A549 (cell line): ENCODE measurements at regions not wholly inside any gene's neighbourhood (a gene's known extent, or its start where the extent isn't known, plus 50 kb on each side); places are given as distances from the start of the nearest gene placed in this dataset.

Experiments
- CEBPB ChIP-seq, 2 experiments: fragments of >200 bp in 1 of 2; sonication (Bioruptor Twin) in 1 of 2; formaldehyde crosslinking in 1 of 2; IDR thresholded peaks; 2 replicates each; pipeline ENCODE4 v1.6.1; 2012 to 2016
- EHMT2 ChIP-seq: fragments of 200-600 bp; sonication (generic); IDR thresholded peaks from 2 replicates; pipeline ENCODE4 v1.6.1; 2016; ENCODE audit warnings: antibody characterized with exemption, low read depth, mild to moderate bottlenecking, moderate library complexity
- EP300 ChIP-seq, 2 experiments: fragments of >200 bp; sonication (Bioruptor Twin); formaldehyde crosslinking; IDR thresholded peaks; 2 replicates in 1 of 2; 3 replicates in 1 of 2; pipeline ENCODE4 v1.6.1; 2016 to 2017
- POLR2AphosphoS2 ChIP-seq: conservative IDR thresholded peaks from 2 replicates; pipeline ENCODE4 v1.6.1; 2012; ENCODE audit warnings: low read length, improper control_type of control experiment, inconsistent platforms
- RAD21 ChIP-seq, 2 experiments: fragments of >200 bp in 1 of 2; sonication (Bioruptor Twin) in 1 of 2; formaldehyde crosslinking in 1 of 2; IDR thresholded peaks in 1 of 2; conservative IDR thresholded peaks in 1 of 2; 2 replicates in 1 of 2; 3 replicates in 1 of 2; pipeline ENCODE4 v1.6.1; 2012 to 2018; ENCODE audit warnings: inconsistent platforms in 1 of 2
- RFX5 ChIP-seq: fragments of 450-650 bp; IDR thresholded peaks from 2 replicates; pipeline ENCODE4 v1.7.1; 2014; ENCODE audit warnings: antibody characterized with exemption, mild to moderate bottlenecking, moderate library complexity
- SREBF2 ChIP-seq: fragments of 450-650 bp; IDR thresholded peaks from 2 replicates; pipeline ENCODE4 v1.6.1; 2014; ENCODE audit warnings: mild to moderate bottlenecking, moderate library complexity
- TF ChIP-seq, protein P1 (sequence below): fragments of >200 bp; sonication (Bioruptor Twin); formaldehyde crosslinking; IDR thresholded peaks from 3 replicates; pipeline ENCODE4 v1.5.1; 2016
- TF ChIP-seq, protein P2 (sequence below): IDR thresholded peaks from 2 replicates; pipeline ENCODE4 v1.6.1; 2012

DNA sequence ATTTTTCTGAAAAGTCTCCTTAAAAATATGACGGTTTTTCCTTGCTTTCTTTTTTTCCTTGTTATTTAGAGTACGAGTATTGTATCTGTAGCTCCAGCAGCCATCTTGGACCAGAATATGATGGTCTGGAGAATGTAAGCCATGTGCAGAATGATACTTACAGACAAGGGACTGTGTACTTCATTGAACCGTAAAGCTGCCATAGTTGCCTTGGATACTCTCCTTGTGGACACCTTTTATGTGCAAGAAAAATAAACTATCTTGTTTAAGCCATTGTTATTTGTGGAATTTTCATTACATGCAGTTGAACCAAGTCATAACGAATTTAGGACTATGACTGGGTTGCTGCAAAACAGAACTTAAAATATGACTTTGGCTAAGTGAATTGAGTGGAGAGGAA is 485.8 kb upstream of the CITED2 start:
- TF ChIP-seq, protein P1, sequence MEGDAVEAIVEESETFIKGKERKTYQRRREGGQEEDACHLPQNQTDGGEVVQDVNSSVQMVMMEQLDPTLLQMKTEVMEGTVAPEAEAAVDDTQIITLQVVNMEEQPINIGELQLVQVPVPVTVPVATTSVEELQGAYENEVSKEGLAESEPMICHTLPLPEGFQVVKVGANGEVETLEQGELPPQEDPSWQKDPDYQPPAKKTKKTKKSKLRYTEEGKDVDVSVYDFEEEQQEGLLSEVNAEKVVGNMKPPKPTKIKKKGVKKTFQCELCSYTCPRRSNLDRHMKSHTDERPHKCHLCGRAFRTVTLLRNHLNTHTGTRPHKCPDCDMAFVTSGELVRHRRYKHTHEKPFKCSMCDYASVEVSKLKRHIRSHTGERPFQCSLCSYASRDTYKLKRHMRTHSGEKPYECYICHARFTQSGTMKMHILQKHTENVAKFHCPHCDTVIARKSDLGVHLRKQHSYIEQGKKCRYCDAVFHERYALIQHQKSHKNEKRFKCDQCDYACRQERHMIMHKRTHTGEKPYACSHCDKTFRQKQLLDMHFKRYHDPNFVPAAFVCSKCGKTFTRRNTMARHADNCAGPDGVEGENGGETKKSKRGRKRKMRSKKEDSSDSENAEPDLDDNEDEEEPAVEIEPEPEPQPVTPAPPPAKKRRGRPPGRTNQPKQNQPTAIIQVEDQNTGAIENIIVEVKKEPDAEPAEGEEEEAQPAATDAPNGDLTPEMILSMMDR: no peak
- TF ChIP-seq, protein P2, sequence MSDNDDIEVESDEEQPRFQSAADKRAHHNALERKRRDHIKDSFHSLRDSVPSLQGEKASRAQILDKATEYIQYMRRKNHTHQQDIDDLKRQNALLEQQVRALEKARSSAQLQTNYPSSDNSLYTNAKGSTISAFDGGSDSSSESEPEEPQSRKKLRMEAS: no peak
- TF ChIP-seq SREBF2 (no peak), RAD21 (conservative IDR thresholded peaks at IDR 0.05 in 1 of 2, IDR thresholded peaks at IDR 0.05 in 1 of 2) (no peak), EHMT2 (no peak), CEBPB (IDR thresholded peaks at IDR 0.05) (no peak), POLR2AphosphoS2 (no peak), EP300 (IDR thresholded peaks at IDR 0.05) (no peak), RFX5 (no peak)
